H1 (cell line): ENCODE measurements at regions not wholly inside any gene's neighbourhood (a gene's known extent, or its start where the extent isn't known, plus 50 kb on each side); places are given as distances from the start of the nearest gene placed in this dataset.

Experiments used
- MAX ChIP-seq: IDR thresholded peaks from 2 replicates; pipeline ENCODE4 v1.6.1; 2012; ENCODE audit warnings: inconsistent platforms
- NRF1 ChIP-seq: IDR thresholded peaks from 2 replicates; pipeline ENCODE4 v1.6.1; 2011; ENCODE audit warnings: mild to moderate bottlenecking, low read depth, low read length, improper control_type of control experiment
- RFX5 ChIP-seq: IDR thresholded peaks from 2 replicates; pipeline ENCODE4 v1.6.1; 2011; ENCODE audit warnings: low read depth, low read length, improper control_type of control experiment, borderline replicate concordance
- RXRA ChIP-seq: IDR thresholded peaks from 2 replicates; pipeline ENCODE4 v1.6.1; 2011; ENCODE audit warnings: low read depth, mild to moderate bottlenecking, low read length, moderate library complexity; ENCODE audit not compliant: insufficient read depth

DNA sequence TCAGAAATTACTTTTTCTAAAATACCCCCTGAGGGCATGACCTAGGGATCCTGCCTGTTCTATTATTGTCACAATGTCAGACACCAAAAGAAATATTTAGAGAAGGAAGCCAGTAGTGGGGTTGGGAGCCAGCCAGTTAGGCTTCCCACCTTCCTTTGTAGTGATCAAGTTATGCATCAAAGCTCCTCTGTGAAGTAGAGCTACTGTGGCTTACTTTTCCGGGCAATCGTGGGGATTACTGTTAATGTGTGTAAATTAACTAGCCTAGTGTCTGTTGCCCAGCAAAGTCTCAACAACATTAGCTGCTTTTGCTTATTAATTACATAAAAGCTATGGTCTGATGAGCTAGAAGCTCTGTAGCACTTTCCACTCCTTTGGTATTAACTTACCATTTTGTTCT is 109.0 kb upstream of the PCAT7 start (continued):
- TF ChIP-seq MAX (no peak), RFX5 (no peak), NRF1 (no peak), RXRA (no peak)
